NT2/D1 (cell line): ENCODE measurements at regions not wholly inside any gene's neighbourhood (a gene's known extent, or its start where the extent isn't known, plus 50 kb on each side); places are given as distances from the start of the nearest gene placed in this dataset.
A peak's percentile ranks its signal among the peaks of the same experiment; 100 is the strongest.

ENCODE experiments used
- DNase-seq: peaks from one replicate; pipeline ENCODE4 v3.0.0-alpha.2; 2011; ENCODE audit warnings: low read depth, low spot score
- H3K27me3 ChIP-seq: 2 replicates; pipeline ENCODE4 v1.6.0; 2011; ENCODE audit warnings: mild to moderate bottlenecking; ENCODE audit not compliant: insufficient read length, insufficient read depth
- H3K36me3 ChIP-seq: 2 replicates; pipeline ENCODE4 v1.6.1; 2011; ENCODE audit warnings: mild to moderate bottlenecking, low read length, mixed read lengths; ENCODE audit not compliant: insufficient read depth, insufficient read length
- H3K4me1 ChIP-seq: 2 replicates; pipeline ENCODE4 v1.5.1; 2011; ENCODE audit not compliant: insufficient read depth, insufficient read length
- H3K4me3 ChIP-seq: 2 replicates; pipeline ENCODE4 v1.5.1; 2011; ENCODE audit warnings: low read depth; ENCODE audit not compliant: insufficient read length
- H3K9ac ChIP-seq: 2 replicates; pipeline ENCODE4 v1.6.0; 2011; ENCODE audit warnings: low read depth; ENCODE audit not compliant: insufficient read length
- H3K9me3 ChIP-seq: 2 replicates; pipeline ENCODE4 v1.5.1; 2011; ENCODE audit warnings: mild to moderate bottlenecking, low read length; ENCODE audit not compliant: insufficient read depth
- SUZ12 ChIP-seq: IDR thresholded peaks from 2 replicates; pipeline ENCODE4 v1.6.1; 2011; ENCODE audit not compliant: insufficient read length, insufficient read depth; ENCODE audit errors: extremely low read depth
- YY1 ChIP-seq: IDR thresholded peaks from 2 replicates; pipeline ENCODE4 v1.6.1; 2011; ENCODE audit not compliant: insufficient read length, insufficient read depth
- ZNF274 ChIP-seq: IDR thresholded peaks from 2 replicates; pipeline ENCODE4 v1.6.1; 2011; ENCODE audit warnings: mild to moderate bottlenecking, low read depth, low read length

DNA sequence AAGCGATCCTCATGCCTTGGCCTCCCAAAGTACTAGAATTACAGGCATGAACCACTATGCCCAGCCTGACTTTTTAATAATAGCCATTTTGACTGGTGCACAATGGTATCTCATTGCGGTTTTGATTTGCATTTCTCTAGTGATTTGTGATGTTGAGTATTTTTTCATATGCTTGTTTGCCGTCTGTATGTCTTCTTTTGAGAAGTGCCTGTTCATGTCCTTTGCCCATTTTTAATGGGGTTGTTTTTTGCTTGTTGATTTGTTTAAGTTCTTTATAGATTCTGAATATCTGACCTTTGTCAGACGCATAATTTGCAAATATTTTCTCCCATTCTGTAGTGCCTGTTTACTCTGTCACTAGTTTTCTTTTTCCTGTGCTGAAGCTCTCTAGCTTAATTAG, 219.2 kb upstream of the CTBP2 start:
- no peaks in the 10 kb centered on the region for H3K36me3 ChIP-seq
- no peaks in the 10 kb centered on the region for H3K27me3 ChIP-seq
- no peak overlapping the region for H3K9ac ChIP-seq
- no peaks in the 10 kb centered on the region for H3K4me1 ChIP-seq
- no peak for DNase-seq
- H3K4me3 ChIP-seq = no peak overlapping the region
- TF ChIP-seq ZNF274 (no peak), YY1 (no peak), SUZ12 (no peak)
- peaks cover 6% of the 10 kb centered on the region; the same call in 1 of the 2 replicates for H3K9me3 ChIP-seq

DNA sequence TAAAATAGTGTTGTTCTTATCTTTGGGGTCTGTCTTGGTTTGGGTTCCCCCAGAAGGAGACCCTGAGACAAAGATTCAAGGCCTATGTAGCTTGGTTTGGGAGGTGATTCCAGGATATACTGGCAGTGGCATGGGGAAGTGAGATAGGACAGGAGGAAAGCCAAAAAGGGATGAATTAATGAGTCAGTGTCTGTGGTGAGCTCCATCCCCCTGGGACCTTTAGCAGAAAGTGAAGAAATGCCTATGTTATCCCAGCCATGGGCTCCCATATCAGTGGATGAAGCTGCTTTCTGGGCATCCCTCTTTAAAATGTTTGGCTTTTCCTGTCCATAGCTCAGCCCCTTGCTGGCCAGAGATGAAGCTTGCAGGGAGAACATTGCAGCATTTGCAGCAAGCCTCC, 217.0 kb upstream of the CTBP2 start:
- H3K4me3 ChIP-seq = no peak overlapping the region
- no peak overlapping the region for H3K9ac ChIP-seq
- H3K36me3 ChIP-seq = no peaks in the 10 kb centered on the region
- H3K27me3 ChIP-seq = no peaks in the 10 kb centered on the region
- DNase-seq = no peak
- H3K9me3 ChIP-seq = peaks cover 6% of the 10 kb centered on the region; the same call in 1 of the 2 replicates
- TF ChIP-seq YY1 (no peak), SUZ12 (no peak), ZNF274 (no peak)
- no peaks in the 10 kb centered on the region for H3K4me1 ChIP-seq

DNA sequence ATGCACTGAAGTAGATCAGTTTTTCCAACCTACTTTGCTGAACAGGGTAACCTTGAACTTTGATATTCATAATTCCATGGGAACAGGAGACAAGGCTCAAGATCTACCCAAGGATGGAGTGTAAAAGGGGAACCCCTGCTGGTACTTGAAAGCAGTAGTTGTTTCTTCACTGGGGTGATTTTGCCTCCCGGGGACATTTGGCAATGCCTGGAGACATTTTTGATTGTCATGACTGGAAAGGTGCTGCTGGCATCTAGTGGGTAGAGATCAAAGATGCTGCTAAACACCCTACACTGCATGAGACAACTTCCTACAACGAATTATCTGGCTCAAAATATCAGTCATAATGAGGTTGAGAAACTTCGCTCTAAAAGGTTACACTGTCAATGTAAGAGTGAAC, 214.8 kb upstream of the CTBP2 start:
- peaks cover 6% of the 10 kb centered on the region; the same call in 1 of the 2 replicates for H3K9me3 ChIP-seq
- H3K27me3 ChIP-seq = no peaks in the 10 kb centered on the region
- no peaks in the 10 kb centered on the region for H3K36me3 ChIP-seq
- H3K4me3 ChIP-seq = no peak overlapping the region
- H3K9ac ChIP-seq = no peak overlapping the region
- no peak for DNase-seq
- TF ChIP-seq ZNF274 (no peak), SUZ12 (no peak), YY1 (no peak)
- H3K4me1 ChIP-seq = no peaks in the 10 kb centered on the region

DNA sequence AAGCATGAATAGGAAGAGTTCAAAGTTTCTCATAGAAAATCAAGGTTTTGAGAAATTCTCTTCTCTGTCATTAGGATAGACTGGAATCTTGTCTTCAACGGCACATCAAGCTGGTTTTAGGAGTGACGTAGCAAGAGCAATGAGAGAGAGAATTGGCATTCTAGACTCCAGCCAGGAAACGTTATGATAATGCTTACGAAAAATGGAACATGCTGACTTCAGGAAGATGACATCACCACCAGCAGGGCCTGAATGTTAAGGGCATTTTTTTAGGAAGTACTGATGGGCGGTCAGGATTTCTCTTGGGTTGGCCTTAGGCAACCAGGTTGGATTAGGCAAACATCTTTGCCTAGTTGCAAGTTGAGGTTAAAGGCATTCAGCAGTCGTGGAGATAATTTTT, 213.2 kb upstream of the CTBP2 start:
- TF ChIP-seq YY1 (no peak), ZNF274 (no peak), SUZ12 (no peak)
- Histone ChIP-seq H3K9ac (no peak overlapping the region), H3K4me1 (no peaks in the 10 kb centered on the region), H3K36me3 (no peaks in the 10 kb centered on the region), H3K9me3 (no peaks in the 10 kb centered on the region), H3K27me3 (no peaks in the 10 kb centered on the region), H3K4me3 (no peak overlapping the region)
- DNase-seq = no peak

DNA sequence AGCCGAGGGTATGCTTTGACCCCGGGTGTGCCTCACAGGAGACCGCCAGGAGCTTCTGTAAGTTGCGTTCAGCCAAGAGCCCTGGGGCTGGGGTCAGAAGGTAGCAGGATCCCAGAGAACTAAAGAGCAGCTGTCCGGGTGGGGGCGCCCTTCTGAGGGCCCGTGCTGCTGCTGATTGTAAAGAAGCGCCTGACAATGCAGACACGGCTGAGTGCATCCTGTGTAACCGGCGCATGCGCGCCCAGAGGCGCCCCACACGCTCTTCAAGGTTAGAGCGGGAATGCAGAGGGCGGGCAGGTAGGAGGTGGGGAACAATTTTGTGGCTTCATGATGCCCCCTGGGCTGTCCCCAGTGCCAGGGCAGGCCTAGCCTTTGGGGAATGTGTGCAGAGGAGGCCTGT, 210.2 kb upstream of the CTBP2 start:
- Histone ChIP-seq H3K9ac (no peak overlapping the region), H3K4me3 (no peak overlapping the region), H3K9me3 (no peaks in the 10 kb centered on the region), H3K4me1 (no peaks in the 10 kb centered on the region), H3K27me3 (no peaks in the 10 kb centered on the region), H3K36me3 (no peaks in the 10 kb centered on the region)
- DNase-seq = peak; percentile 9
- TF ChIP-seq SUZ12 (no peak), ZNF274 (no peak), YY1 (no peak)

DNA sequence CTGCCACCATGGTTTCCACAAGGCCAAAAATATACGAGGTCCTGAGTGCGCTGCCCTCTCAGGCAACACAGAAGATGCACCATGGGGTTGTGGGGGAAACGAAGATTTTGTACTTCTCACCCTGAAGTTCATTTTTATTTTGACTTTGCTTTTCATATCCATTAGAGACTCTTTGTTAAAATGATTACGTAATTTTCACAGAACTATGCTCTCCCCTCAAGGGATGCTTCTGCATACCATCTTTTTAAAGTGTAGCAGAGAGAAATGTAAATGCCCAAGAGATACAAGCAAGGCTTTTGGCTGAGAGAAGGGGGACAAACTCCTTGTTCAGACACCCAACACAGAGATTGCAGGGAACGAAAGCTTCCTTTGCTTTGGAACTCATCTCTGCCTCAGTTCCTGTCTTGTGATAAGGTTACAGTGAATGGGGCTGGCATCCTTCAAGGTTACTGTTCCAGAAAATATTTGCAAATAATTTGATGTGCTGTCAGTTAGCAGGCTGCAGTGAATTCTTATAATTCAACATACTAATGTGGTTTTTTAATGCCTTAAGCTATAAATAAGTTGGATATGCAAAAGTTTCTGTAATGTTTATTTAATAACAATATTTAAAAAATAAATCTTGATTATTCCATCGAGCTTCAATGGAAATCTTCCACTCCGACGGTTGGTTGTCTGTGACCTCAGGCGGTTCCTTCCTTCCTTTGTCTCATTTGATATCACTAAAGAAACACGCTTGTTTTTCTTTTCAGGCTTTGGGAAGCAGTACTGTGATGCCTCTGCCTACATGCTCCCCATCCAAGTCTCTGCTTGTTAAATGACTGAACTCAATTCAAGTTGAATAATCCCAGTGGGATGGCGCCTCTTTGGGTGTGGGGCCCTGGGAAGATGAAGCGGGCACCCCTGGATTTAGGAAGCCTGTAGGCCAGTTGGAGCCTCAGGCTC, 209.3 kb upstream of the CTBP2 start:
- Histone ChIP-seq H3K9ac (no peak overlapping the region), H3K4me3 (no peak overlapping the region), H3K4me1 (no peaks in the 10 kb centered on the region), H3K36me3 (no peaks in the 10 kb centered on the region), H3K27me3 (no peaks in the 10 kb centered on the region), H3K9me3 (no peaks in the 10 kb centered on the region)
- DNase-seq = no peak
- TF ChIP-seq ZNF274 = no peak
- TF ChIP-seq SUZ12 = no peak
- TF ChIP-seq YY1 = no peak

DNA sequence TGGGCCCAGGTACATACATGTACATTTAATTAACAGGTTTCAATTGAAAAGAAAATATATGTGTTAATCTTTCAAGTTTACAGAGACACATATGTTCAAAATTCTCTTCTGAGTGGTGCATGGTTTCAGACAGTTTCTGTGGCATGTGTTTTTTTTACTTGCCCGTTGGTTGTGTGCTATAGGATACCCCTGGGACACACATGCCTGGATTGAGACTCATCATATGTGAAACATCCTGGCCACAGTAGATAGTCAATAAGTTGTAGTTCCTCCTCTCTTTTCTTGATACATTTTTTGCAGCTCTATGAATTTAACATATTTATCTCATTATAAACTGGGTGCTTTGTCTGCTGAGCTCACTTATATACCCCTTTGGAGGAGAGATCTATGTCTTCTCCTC, 207.8 kb upstream of the CTBP2 start:
- H3K9me3 ChIP-seq = no peaks in the 10 kb centered on the region
- no peaks in the 10 kb centered on the region for H3K4me1 ChIP-seq
- H3K27me3 ChIP-seq = no peaks in the 10 kb centered on the region
- H3K4me3 ChIP-seq = no peak overlapping the region
- no peak for DNase-seq
- H3K9ac ChIP-seq = no peak overlapping the region
- no peak for TF ChIP-seq ZNF274
- TF ChIP-seq SUZ12 = no peak
- no peak for TF ChIP-seq YY1
- no peaks in the 10 kb centered on the region for H3K36me3 ChIP-seq
